PC-3 (cell line): ENCODE measurements at regions not wholly inside any gene's neighbourhood (a gene's known extent, or its start where the extent isn't known, plus 50 kb on each side); places are given as distances from the start of the nearest gene placed in this dataset.

Source experiments
- ATAC-seq: fragments of 200-7000 bp; cut with Tn5 transposase; 2 replicates; pipeline ENCODE4 v1.9.1; 2020; ENCODE audit warnings: mild to moderate bottlenecking, moderate library complexity
- BruUV-seq: library from RNA; stranded (reverse); fragments of 400-500 nt; replicated peaks from 2 replicates; lab custom pipeline; 2021; lab: Mats Ljungman, UMichigan
- CTCF ChIA-PET: fragments of 300-600 bp; sonication (Branson Sonifier 250); formaldehyde crosslinking; loops from one replicate; lab custom pipeline; 2022; ENCODE audit warnings: antibody characterized with exemption; lab: Charles Lee
- POLR2A ChIA-PET: fragments of 300-600 bp; sonication (Branson Sonifier 250); formaldehyde crosslinking; loops from one replicate; lab custom pipeline; 2022; ENCODE audit warnings: antibody characterized with exemption; ENCODE audit not compliant: unreplicated experiment; lab: Charles Lee
- DNase-seq: peaks from one replicate; pipeline ENCODE4 v3.0.0-alpha.2; 2015
- H2AFZ ChIP-seq: fragments of 300-600 bp; sonication (generic); 2 replicates; pipeline ENCODE4 v1.6.0; 2016; ENCODE audit warnings: antibody characterized with exemption, low read length
- H3F3A ChIP-seq: fragments of 300-600 bp; sonication (generic); one replicate; pipeline ENCODE4 v1.6.0; 2017; ENCODE audit warnings: antibody characterized with exemption, low read length, control low read depth, mild to moderate bottlenecking; ENCODE audit not compliant: unreplicated experiment
- H3K27ac ChIP-seq: fragments of 300-600 bp; sonication (generic); 2 replicates; pipeline ENCODE4 v1.5.1; 2016; ENCODE audit warnings: mild to moderate bottlenecking, low read length
- H3K27me3 ChIP-seq: fragments of 300-600 bp; sonication (generic); 2 replicates; pipeline ENCODE4 v1.6.1; 2016; ENCODE audit warnings: low read length, mixed read lengths
- H3K36me3 ChIP-seq: fragments of 300-600 bp; sonication (generic); 2 replicates; pipeline ENCODE4 v1.6.1; 2016; ENCODE audit warnings: low read depth, mixed run types, low read length, mixed read lengths
- H3K4me1 ChIP-seq: fragments of 300-600 bp; sonication (generic); 2 replicates; pipeline ENCODE4 v1.5.1; 2016; ENCODE audit warnings: low read length; ENCODE audit not compliant: insufficient read depth
- H3K4me2 ChIP-seq: fragments of 300-600 bp; sonication (generic); 2 replicates; pipeline ENCODE4 v1.6.0; 2016; ENCODE audit warnings: low read length
- H3K4me3 ChIP-seq: fragments of 300-600 bp; sonication (generic); 2 replicates; pipeline ENCODE4 v1.5.1; 2016; ENCODE audit warnings: mild to moderate bottlenecking, low read length, mixed read lengths
- H3K79me2 ChIP-seq: fragments of 300-600 bp; sonication (generic); 2 replicates; pipeline ENCODE4 v1.6.1; 2017; ENCODE audit warnings: low read length, mixed read lengths
- H3K9ac ChIP-seq: fragments of 300-600 bp; sonication (generic); 2 replicates; pipeline ENCODE4 v1.6.0; 2016; ENCODE audit warnings: mild to moderate bottlenecking, low read length
- H3K9me2 ChIP-seq: fragments of 300-600 bp; sonication (generic); replicated peaks from 2 replicates; pipeline ENCODE4 v1.6.1; 2016; ENCODE audit warnings: mixed run types, low read length, mixed read lengths
- H3K9me3 ChIP-seq: fragments of 300-600 bp; sonication (generic); 2 replicates; pipeline ENCODE4 v1.6.1; 2016; ENCODE audit warnings: low read length, mixed read lengths
- H4K20me1 ChIP-seq: fragments of 300-600 bp; sonication (generic); 2 replicates; pipeline ENCODE4 v1.6.1; 2016; ENCODE audit warnings: low read length, mixed read lengths
- CTCF ChIP-seq: fragments of 300-600 bp; sonication (generic); conservative IDR thresholded peaks from 2 replicates; pipeline ENCODE4 v1.5.1; 2017; ENCODE audit warnings: antibody characterized with exemption, low read depth, mild to moderate bottlenecking, low read length
- EZH2 ChIP-seq: fragments of 300-600 bp; sonication (generic); IDR thresholded peaks from one replicate; pipeline ENCODE4 v1.6.1; 2017; ENCODE audit warnings: antibody characterized with exemption, mild to moderate bottlenecking, low read length; ENCODE audit not compliant: unreplicated experiment
- EZH2phosphoT487 ChIP-seq: fragments of 300-600 bp; sonication (generic); IDR thresholded peaks from 2 replicates; pipeline ENCODE4 v1.6.1; 2018; ENCODE audit warnings: mild to moderate bottlenecking, antibody characterized with exemption, low read length, borderline replicate concordance
- intact Hi-C: fragments of 100-400 bp; cut with micrococcal nuclease; formaldehyde crosslinking; loops from 2 replicates; pipeline ENCODE4 v1.9.0; 2023

- Histone ChIP-seq H3K79me2 (no peaks in the 10 kb centered on the region), H3K9me3 (no peaks in the 10 kb centered on the region), H3K4me3 (no peak overlapping the region), H3F3A (no peaks in the 10 kb centered on the region), H3K9me2 (no peaks in the 10 kb centered on the region), H3K4me1 (no peaks in the 10 kb centered on the region), H2AFZ (no peak overlapping the region), H3K4me2 (no peak overlapping the region), H4K20me1 (no peaks in the 10 kb centered on the region), H3K36me3 (no peaks in the 10 kb centered on the region), H3K27me3 (peaks cover 73% of the 10 kb centered on the region), H3K9ac (no peak overlapping the region), H3K27ac (no peak overlapping the region)
- ChIA-PET CTCF (no interaction called here), POLR2A (no interaction called here)
- no peak for ATAC-seq
- no peak for DNase-seq
- intact Hi-C loops, result no loop called here
- no TSS peak for BruUV-seq
- TF ChIP-seq CTCF, result no peak
- no peak for TF ChIP-seq EZH2
- TF ChIP-seq EZH2phosphoT487, result no peak
These were observed 372.1 kb downstream of the NR2F2 start for GRCh38 chr15:96702589-96702988.

GRCh38 chr15:96703091-96703490, 372.6 kb downstream of the NR2F2 start:
- POLR2A ChIA-PET, result no interaction called here
- BruUV-seq, result no TSS peak
- Histone ChIP-seq H3K27ac (no peak overlapping the region), H3K4me3 (no peak overlapping the region), H3K4me1 (no peaks in the 10 kb centered on the region), H3K79me2 (no peaks in the 10 kb centered on the region), H3K27me3 (peaks cover 72% of the 10 kb centered on the region), H3K4me2 (no peak overlapping the region), H3F3A (no peaks in the 10 kb centered on the region), H4K20me1 (no peaks in the 10 kb centered on the region), H3K9ac (no peak overlapping the region), H2AFZ (no peak overlapping the region), H3K9me2 (no peaks in the 10 kb centered on the region), H3K9me3 (no peaks in the 10 kb centered on the region), H3K36me3 (no peaks in the 10 kb centered on the region)
- no peak for TF ChIP-seq EZH2
- TF ChIP-seq CTCF, result no peak
- no peak for TF ChIP-seq EZH2phosphoT487
- CTCF ChIA-PET, result no interaction called here
- intact Hi-C loops, result no loop called here
- no peak for DNase-seq
- no peak for ATAC-seq

DNA sequence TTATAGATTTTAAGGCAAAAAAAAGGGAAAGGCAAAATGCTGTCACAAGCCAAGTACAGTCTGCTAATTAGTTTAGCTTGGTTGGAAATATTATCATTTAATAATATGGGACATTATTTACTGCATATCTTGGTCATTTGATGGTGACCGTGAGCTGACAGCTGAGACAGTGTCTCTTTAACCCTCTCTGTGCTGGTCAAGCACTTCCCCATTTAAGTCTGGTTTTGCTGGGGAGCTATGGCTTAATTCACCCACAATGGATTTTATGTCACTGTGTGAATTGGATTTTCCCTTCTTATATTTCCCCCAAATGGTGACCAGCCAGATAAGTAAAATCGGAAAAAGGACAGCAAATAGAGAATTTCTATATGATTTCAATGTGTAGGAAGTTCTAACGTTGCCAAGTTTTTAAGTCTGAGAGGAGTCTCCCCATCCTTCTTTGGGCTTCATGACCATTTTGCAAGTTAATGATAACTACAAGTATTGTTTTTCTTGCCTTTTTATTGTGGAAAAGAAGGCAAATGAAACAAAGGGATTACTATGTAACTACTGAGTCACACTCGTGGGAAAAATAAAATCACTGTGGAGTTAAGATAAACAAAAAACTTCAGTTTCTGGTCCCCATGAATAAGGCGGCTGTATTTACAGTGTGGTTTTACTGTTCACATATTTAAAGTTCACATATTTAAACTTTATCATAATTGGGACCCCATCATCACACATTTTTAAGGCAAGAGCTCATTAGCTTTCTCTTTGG, 373.5 kb downstream of the NR2F2 start:
- DNase-seq (no peak), ATAC-seq (no peak)
- no peaks in the 10 kb centered on the region for H3K4me1 ChIP-seq
- TF ChIP-seq CTCF (no peak), EZH2 (no peak), EZH2phosphoT487 (no peak)
- H2AFZ ChIP-seq, result no peak overlapping the region
- H3K9me3 ChIP-seq, result no peaks in the 10 kb centered on the region
- BruUV-seq, result no TSS peak
- no peaks in the 10 kb centered on the region for H4K20me1 ChIP-seq
- H3K36me3 ChIP-seq, result no peaks in the 10 kb centered on the region
- ChIA-PET CTCF (no interaction called here), POLR2A (no interaction called here)
- intact Hi-C loops, result no loop called here
- no peak overlapping the region for H3K4me3 ChIP-seq
- no peaks in the 10 kb centered on the region for H3K79me2 ChIP-seq
- H3K27ac ChIP-seq, result no peak overlapping the region
- H3K27me3 ChIP-seq, result peaks cover 69% of the 10 kb centered on the region
- H3F3A ChIP-seq, result no peaks in the 10 kb centered on the region
- H3K9me2 ChIP-seq, result no peaks in the 10 kb centered on the region
- H3K9ac ChIP-seq, result no peak overlapping the region
- no peak overlapping the region for H3K4me2 ChIP-seq
